IMR-90 (cell line): ENCODE measurements at regions not wholly inside any gene's neighbourhood (a gene's known extent, or its start where the extent isn't known, plus 50 kb on each side); places are given as distances from the start of the nearest gene placed in this dataset.

Experiments used
- ATAC-seq: fragments of 200-7000 bp; cut with Tn5 transposase; 2 replicates; pipeline ENCODE4 v1.9.1; 2020; ENCODE audit warnings: low read depth, mild to moderate bottlenecking, moderate library complexity
- BruUV-seq: library from RNA; stranded (reverse); fragments of 400-500 nt; replicated peaks from 2 replicates; lab custom pipeline; 2021; lab: Mats Ljungman, UMichigan
- CTCF ChIA-PET: fragments of 300-600 bp; formaldehyde crosslinking; extraction: SDS; loops from one replicate; lab custom pipeline; 2021; ENCODE audit warnings: antibody characterized with exemption; lab: Yijun Ruan, JAX
- POLR2A ChIA-PET: fragments of 300-600 bp; sonication (Branson Sonifier 250); formaldehyde crosslinking; loops from one replicate; lab custom pipeline; 2022; ENCODE audit warnings: antibody characterized with exemption; ENCODE audit not compliant: unreplicated experiment; lab: Charles Lee
- DNase-seq: peaks from one replicate; pipeline ENCODE4 v3.0.0; 2013
- H2AFZ ChIP-seq: replicated peaks from 2 replicates; pipeline ENCODE3; 2013; ENCODE audit warnings: low read length, mild to moderate bottlenecking; ENCODE audit not compliant: poor library complexity
- H2AK5ac ChIP-seq: 2 replicates; pipeline ENCODE4 v1.6.1; 2013; ENCODE audit warnings: low read depth, low read length, inconsistent platforms
- H2AK9ac ChIP-seq: replicated peaks from 2 replicates; pipeline ENCODE3; 2013; ENCODE audit warnings: mild to moderate bottlenecking, low read depth, low read length, moderate library complexity; ENCODE audit not compliant: poor library complexity
- H2BK120ac ChIP-seq: 2 replicates; pipeline ENCODE4 v1.6.1; 2013; ENCODE audit warnings: low read depth, low read length, inconsistent platforms
- H2BK15ac ChIP-seq: 3 replicates; pipeline ENCODE4 v1.6.1; 2013; ENCODE audit warnings: low read depth, low read length, inconsistent platforms
- H2BK20ac ChIP-seq: 2 replicates; pipeline ENCODE4 v1.6.1; 2013; ENCODE audit warnings: low read depth, mild to moderate bottlenecking, inconsistent platforms, low read length, moderate library complexity
- H2BK5ac ChIP-seq: 2 replicates; pipeline ENCODE4 v1.6.1; 2013; ENCODE audit warnings: mild to moderate bottlenecking, low read depth, low read length, inconsistent platforms; ENCODE audit not compliant: poor library complexity, severe bottlenecking
- H3K14ac ChIP-seq: replicated peaks from 2 replicates; pipeline ENCODE4 v1.6.1; 2013; ENCODE audit warnings: low read depth, low read length, inconsistent platforms
- H3K18ac ChIP-seq: 2 replicates; pipeline ENCODE4 v1.6.1; 2013; ENCODE audit warnings: low read depth, low read length, control low read depth
- H3K23ac ChIP-seq: 2 replicates; pipeline ENCODE4 v1.6.1; 2013; ENCODE audit warnings: low read depth, low read length, inconsistent platforms
- H3K27ac ChIP-seq: 2 replicates; pipeline ENCODE4 v1.5.1; 2013; ENCODE audit warnings: mild to moderate bottlenecking, control low read depth, low read length; ENCODE audit not compliant: insufficient read depth
- H3K27me3 ChIP-seq: 2 replicates; pipeline ENCODE4 v1.6.1; 2013; ENCODE audit warnings: low read length; ENCODE audit not compliant: control insufficient read depth, insufficient read depth
- H3K36me3 ChIP-seq: 2 replicates; pipeline ENCODE4 v1.6.1; 2013; ENCODE audit warnings: low read length, mixed read lengths; ENCODE audit not compliant: control insufficient read depth, insufficient read depth
- H3K4ac ChIP-seq: 2 replicates; pipeline ENCODE4 v1.6.1; 2013; ENCODE audit warnings: low read depth, low read length, inconsistent platforms
- H3K4me1 ChIP-seq: 2 replicates; pipeline ENCODE4 v1.6.1; 2013; ENCODE audit warnings: low read length, mixed read lengths; ENCODE audit not compliant: control insufficient read depth, insufficient read depth
- H3K4me2 ChIP-seq: 2 replicates; pipeline ENCODE4 v1.6.1; 2013; ENCODE audit warnings: low read depth, mild to moderate bottlenecking, control low read depth, low read length, moderate library complexity
- H3K4me3 ChIP-seq: 2 replicates; pipeline ENCODE4 v1.5.1; 2013; ENCODE audit warnings: low read depth, mild to moderate bottlenecking, control low read depth, low read length, moderate library complexity; ENCODE audit not compliant: insufficient read depth
- H3K56ac ChIP-seq: 2 replicates; pipeline ENCODE4 v1.6.1; 2013; ENCODE audit warnings: low read length, inconsistent platforms; ENCODE audit not compliant: insufficient read depth; ENCODE audit errors: extremely low read depth
- H3K79me1 ChIP-seq, 2 experiments: 2 replicates each; pipeline ENCODE4 v1.6.1; 2013; ENCODE audit warnings: low read length in 2 of 2, inconsistent platforms in 1 of 2, low read depth in 1 of 2
- H3K9ac ChIP-seq: 2 replicates; pipeline ENCODE4 v1.6.1; 2013; ENCODE audit warnings: low read depth, low read length, control low read depth
- H3K9me1 ChIP-seq: 2 replicates; pipeline ENCODE4 v1.6.1; 2013; ENCODE audit warnings: low read length, inconsistent platforms; ENCODE audit not compliant: insufficient read depth
- H3K9me3 ChIP-seq: 2 replicates; pipeline ENCODE4 v1.6.1; 2013; ENCODE audit warnings: low read length; ENCODE audit not compliant: control insufficient read depth, insufficient read depth
- H4K20me1 ChIP-seq: 2 replicates; pipeline ENCODE4 v1.6.1; 2013; ENCODE audit warnings: low read length, inconsistent platforms; ENCODE audit not compliant: insufficient read depth
- H4K5ac ChIP-seq: 2 replicates; pipeline ENCODE4 v1.6.1; 2013; ENCODE audit warnings: mild to moderate bottlenecking, low read depth, low read length, control low read depth
- H4K8ac ChIP-seq, 2 experiments: 2 replicates each; pipeline ENCODE4 v1.6.1; 2013; ENCODE audit warnings: low read depth in 2 of 2, low read length in 2 of 2, control low read depth in 1 of 2, inconsistent platforms in 1 of 2
- H4K91ac ChIP-seq: 2 replicates; pipeline ENCODE4 v1.6.1; 2013; ENCODE audit warnings: low read depth, low read length, inconsistent platforms; ENCODE audit not compliant: insufficient read depth
- CTCF ChIP-seq: conservative IDR thresholded peaks from 2 replicates; pipeline ENCODE4 v1.5.1; 2012; ENCODE audit warnings: mild to moderate bottlenecking, low read depth, low read length, improper control_type of control experiment
- MAFK ChIP-seq: IDR thresholded peaks from 2 replicates; pipeline ENCODE4 v1.6.1; 2012; ENCODE audit warnings: low read depth, low read length, improper control_type of control experiment
- WGBS, 2 experiments: methylation state at CpG; one replicate each; pipeline versions ENCODE4 v1.1.5 to v1.1.7; 2013; ENCODE audit warnings: missing lambda C conversion rate in 2 of 2; ENCODE audit not compliant: insufficient read length in 1 of 2; ENCODE audit errors: extremely low coverage in 2 of 2; 5-methylcytosine and 5-hydroxymethylcytosine counted together
- dilution Hi-C: fragments of 300-500 bp; cut with HindIII; formaldehyde crosslinking; loops from one replicate; pipeline ENCODE4 v1.14.3; 2018; ENCODE audit warnings: low sequenced_read_pairs; ENCODE audit not compliant: unreplicated experiment
- in situ Hi-C: fragments of 300-500 bp; cut with MboI; formaldehyde crosslinking; loops from 3 replicates; pipeline ENCODE4 v1.14.3; 2019; ENCODE audit warnings: low sequenced_read_pairs, inconsistent platforms, mixed read lengths
- intact Hi-C: fragments of 100-400 bp; cut with micrococcal nuclease; formaldehyde crosslinking; loops from 2 replicates; pipeline ENCODE4 v1.10.0; 2022

GRCh38 chr4:132859929-132860328, 289.2 kb upstream of the PCDH10 start:
- no TSS peak for BruUV-seq
- no peak overlapping the region for H3K4me3 ChIP-seq
- intact Hi-C loops (no loop called here), dilution Hi-C loops (no loop called here), in situ Hi-C loops (no loop called here)
- no peaks in the 10 kb centered on the region for H3K79me1 ChIP-seq
- no peaks in the 10 kb centered on the region for H3K27me3 ChIP-seq
- no peak for TF ChIP-seq CTCF
- TF ChIP-seq MAFK = peak; percentile 62
- no peak overlapping the region for H2AK5ac ChIP-seq
- no peak overlapping the region for H3K4me2 ChIP-seq
- no peak overlapping the region for H2BK5ac ChIP-seq
- H2BK15ac ChIP-seq = no peak overlapping the region
- no peak overlapping the region for H2BK120ac ChIP-seq
- H3K14ac ChIP-seq = no peak overlapping the region
- H3K23ac ChIP-seq = no peak overlapping the region
- H2AFZ ChIP-seq = no peak overlapping the region
- no peak overlapping the region for H4K8ac ChIP-seq
- H2BK20ac ChIP-seq = no peak overlapping the region
- no peaks in the 10 kb centered on the region for H3K36me3 ChIP-seq
- DNase-seq (no peak), ATAC-seq (no peak)
- POLR2A ChIA-PET = no interaction called here
- H4K91ac ChIP-seq = no peak overlapping the region
- no peak overlapping the region for H2AK9ac ChIP-seq
- H3K4ac ChIP-seq = no peak overlapping the region
- CTCF ChIA-PET = interaction anchor here (0.5 kb wide), 1 partner anchor 1568 kb away, joined by 6 read pairs; no protein-coding TSS in a partner anchor
- WGBS, 2 experiments = no CpG with 5 or more reads among the region's 1 CpG
- H4K5ac ChIP-seq = no peak overlapping the region
- H3K56ac ChIP-seq = no peak overlapping the region
- no peaks in the 10 kb centered on the region for H3K9me1 ChIP-seq
- no peak overlapping the region for H3K18ac ChIP-seq
- no peaks in the 10 kb centered on the region for H4K20me1 ChIP-seq
- no peak overlapping the region for H3K27ac ChIP-seq
- no peak overlapping the region for H3K9ac ChIP-seq
- H3K4me1 ChIP-seq = no peaks in the 10 kb centered on the region
- H3K9me3 ChIP-seq = peaks cover 4% of the 10 kb centered on the region; the same call in 1 of the 2 replicates
